NCI-H2196 (cell line): ENCODE measurements at regions not wholly inside any gene's neighbourhood (a gene's known extent, or its start where the extent isn't known, plus 50 kb on each side); places are given as distances from the start of the nearest gene placed in this dataset.
"Not testable (repeated sequence)": the region's sequence is repeated elsewhere in the genome, so short reads cannot be mapped to it uniquely, and the experiment has no call there.

Experiments used
- DNase-seq: peaks from one replicate; lab custom pipeline; 2025; ENCODE audit not compliant: unreplicated experiment; lab: John Stamatoyannopoulos, UW

DNA sequence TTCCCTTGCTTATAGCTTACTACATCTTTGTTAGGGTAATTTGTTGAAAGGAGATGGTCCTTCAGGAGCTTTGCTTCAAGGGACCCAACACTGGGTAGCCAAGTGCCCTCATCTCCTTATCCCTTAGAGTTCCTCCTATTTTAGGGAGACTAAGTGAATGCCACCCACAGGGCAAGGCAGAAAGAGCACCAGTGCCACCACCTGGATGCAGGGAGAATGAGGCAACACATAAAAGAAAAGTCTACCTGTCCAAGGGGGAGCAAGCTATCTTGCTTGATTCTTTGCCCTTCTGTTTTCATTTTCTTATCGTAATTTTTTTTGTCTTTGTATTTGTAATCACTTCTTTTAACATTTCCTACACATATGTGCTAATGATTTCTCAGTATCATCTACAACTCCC lies 205.5 kb downstream of the NPR3 start:
- no peak for DNase-seq

DNA sequence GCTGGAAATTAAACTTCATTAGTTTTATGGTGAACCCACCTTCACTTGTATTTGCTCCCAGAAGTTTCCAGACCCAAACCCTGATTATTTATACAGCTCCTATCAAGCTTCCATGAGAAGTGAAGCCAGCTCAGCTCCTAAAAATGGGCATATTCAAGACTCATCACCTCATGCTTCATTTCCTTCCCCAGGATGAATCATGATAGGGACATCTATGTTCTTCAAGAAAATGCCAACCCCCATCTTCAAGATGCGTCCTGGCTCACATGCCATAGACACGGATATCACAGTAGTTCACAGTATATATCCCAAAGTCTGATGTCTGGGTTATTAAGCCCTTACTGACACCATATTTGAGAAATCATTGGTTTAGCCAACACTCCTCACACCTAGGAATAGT lies 217.6 kb downstream of the NPR3 start:
- no peak for DNase-seq

DNA sequence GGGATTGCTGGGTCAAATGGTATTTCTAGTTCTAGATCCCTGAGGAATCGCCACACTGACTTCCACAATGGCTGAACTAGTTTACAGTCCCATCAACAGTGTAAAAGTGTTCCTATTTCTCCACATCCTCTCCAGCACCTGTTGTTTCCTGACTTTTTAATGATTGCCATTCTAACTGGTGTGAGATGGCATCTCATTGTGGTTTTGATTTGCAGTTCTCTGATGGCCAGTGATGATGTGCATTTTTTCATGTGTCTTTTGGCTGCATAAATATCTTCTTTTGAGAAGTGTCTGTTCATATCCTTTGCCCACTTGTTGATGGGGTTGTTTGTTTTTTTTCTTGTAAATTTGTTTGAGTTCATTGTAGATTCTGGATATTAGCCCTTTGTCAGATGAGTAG lies 220.3 kb downstream of the NPR3 start:
- DNase-seq, result not testable (repeated sequence)

DNA sequence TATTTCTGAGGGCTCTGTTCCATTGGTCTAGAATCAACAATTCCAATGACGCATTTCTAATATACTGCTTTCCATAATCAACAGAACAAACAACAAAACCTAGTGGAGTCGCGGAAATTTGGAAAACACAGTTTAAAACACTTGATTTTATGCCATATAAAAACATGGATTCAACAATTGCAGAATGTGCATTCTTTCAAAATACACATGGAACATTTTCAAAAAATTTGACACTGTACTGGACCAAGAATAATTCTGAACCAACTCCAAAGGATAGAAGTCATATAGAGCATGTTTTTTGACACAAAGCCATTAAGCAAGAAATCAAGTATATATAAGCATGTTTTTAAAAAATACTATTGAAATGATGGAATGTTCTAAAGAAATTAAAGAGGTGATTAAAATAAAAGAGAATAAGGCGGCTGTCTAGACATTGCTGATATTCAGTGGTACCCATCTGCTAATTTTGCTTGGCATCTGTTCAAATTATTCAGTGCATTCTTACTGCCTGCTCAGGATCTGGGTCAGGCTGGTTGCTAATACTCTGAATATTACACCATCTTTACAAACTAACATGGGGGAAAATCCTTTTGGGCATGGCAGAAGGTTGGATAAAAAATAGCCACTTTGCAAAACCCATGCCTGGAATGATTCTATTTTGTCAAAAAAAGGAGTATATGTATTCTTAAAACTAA lies 221.3 kb downstream of the NPR3 start:
- DNase-seq, result no peak

DNA sequence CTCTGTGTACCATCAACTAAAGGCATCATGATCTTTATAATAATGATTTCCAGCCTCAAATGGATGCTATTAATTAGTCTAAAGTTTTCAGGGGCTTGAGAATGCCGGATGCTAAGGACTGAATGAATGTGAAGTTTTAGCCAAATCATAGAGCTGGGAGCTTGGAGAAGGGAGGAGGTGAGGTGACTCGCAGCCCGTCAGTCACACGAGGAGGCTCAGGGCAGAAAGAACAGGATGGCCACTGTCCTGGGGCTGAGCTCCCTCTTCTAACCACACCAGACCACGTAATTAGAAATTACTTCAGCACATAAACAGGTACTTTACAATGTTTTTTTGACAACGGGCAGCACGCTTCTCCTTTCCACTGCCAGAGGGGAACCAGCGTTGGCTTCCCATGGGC lies 222.6 kb downstream of the NPR3 start:
- no peak for DNase-seq

DNA sequence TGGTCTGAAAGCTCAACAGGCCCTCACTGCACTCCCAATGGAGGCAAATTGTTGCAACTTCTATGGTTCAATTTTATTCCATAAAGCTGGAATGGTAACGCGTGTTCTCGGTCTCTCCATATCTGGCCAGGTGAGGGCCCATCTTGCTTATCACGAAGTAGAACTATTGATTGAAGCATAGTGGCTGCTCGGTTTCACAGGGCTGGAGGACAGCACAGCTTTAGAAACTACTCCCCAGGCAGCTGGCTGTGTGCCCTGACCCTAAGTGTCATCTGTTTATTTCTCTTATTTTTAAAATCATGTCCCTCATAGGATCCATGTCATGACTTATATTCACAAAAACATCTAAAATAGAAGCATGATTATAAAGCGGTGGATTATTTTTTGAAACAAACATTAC lies 223.4 kb downstream of the NPR3 start:
- DNase-seq, result no peak

DNA sequence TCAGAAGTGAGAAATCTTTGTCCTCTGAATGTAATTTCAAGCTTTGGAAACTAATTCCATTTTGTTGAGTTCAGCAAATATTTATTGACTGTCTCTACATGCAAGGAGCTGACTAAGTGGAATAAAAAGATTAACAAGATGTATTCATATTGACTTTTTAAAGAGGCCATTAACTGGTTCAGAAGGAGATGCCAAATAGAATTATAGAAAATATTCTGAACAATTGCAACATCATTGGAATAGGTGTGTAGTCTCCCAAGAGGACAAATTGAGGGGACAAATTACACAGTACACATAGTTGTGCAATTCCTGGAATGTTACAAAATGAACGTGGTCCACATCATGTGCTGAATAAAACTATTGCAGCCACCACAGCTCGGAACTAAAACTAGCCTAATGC lies 224.2 kb downstream of the NPR3 start:
- no peak for DNase-seq

DNA sequence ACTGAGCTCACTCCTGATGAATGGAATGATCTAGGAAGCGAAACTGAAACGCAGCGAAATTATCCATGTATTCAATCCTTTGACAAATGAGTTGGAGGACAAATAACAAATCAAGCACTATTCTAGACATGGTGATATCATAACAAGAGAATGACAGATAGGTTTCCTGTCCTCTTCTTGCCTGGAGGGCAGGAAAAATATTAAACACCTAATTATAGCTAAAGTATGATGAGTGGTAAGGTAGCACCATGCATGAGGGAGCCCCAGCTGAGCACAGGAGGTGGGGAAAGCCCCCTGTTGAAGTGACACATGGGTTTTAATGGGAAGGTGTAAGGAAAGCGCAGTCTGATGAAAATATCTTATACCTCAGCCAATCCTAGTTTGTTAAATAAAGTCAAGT lies 225.2 kb downstream of the NPR3 start:
- no peak for DNase-seq

DNA sequence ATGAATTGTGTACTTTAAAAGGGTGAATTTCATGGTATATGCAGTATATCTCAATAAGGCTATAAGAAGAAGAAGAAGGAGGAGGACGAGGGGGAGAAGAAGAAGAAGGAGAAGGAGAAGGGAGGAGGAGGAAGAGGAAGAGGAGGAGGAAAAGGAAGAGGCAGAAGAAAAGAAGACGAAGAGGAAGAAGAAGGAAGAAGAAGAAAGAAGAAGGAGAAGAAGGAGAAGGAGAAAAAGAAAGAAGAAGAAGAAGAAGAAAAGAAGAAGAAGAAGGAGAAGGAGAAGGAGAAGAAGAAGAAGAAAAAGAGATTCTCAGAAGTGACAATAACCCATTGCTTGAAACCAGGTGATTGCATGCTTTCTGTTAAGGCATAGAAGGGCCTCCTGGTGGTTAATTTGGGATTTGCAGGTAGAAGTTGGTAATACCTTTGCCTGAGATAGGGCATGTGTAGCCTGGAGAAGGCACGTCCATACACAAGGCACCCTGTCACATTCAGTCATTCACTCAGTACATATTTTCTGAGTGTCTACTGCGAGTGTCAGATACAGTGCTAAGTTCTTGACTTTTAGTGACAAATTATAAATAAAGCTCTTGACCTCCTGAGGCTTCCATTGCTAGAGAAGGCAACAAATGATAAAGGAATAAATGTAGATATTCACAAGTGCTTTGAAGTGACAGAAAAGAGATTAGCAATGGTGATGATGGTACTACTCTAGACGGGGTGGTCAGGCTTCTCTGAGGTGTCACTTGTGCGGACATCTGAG lies 231.3 kb downstream of the NPR3 start:
- DNase-seq, result no peak

DNA sequence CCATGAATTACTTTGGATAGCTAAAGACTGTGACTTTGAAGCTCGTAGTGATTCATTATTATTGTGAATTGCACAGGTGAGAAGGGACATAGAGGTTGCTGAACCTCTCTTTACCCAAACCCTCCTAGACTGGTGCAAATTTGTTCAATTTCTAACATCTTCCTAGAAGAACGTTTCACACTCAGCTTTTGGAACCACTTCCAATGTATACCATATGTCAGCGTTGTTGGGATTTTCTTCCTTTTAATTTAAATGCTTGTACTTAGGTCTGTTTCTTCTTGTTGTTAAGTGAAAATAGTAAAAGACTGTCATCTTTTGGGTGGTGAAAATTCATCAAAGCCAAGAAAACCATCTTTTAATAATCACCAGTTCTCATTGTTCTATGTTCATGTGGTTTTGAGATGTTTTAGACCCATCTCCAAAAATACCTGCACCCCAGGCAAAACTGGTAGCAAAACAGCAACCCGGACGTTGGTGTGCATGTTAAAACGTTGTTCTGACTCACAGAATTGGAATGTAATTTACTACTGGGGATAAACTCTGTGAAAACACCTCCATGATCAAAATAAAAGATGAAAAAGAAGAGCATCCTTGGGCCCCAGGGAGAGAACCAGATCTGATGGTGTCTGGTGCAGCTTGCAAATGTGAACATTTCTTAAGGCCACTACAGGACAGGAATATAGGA lies 238.3 kb downstream of the NPR3 start:
- DNase-seq, result no peak

DNA sequence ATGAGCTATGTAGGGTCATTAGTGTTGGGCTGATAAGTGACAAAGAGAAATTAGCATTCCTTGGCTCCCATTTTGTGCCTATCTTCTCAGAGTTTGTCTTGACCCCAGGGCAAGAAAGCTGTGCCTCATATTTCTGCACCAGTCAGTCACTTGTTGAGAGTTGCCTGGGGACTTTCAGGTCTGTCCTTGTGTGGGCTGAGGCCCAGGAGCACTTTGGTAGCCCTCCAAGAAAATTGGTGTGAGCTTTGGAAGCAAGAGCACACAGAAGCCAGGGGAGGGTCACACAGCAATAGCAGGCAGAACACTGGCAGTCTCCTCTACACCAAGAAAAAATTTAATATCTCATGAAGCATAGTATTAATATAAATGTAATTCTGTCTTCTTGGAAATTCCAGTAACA lies 239.9 kb downstream of the NPR3 start:
- DNase-seq, result no peak

DNA sequence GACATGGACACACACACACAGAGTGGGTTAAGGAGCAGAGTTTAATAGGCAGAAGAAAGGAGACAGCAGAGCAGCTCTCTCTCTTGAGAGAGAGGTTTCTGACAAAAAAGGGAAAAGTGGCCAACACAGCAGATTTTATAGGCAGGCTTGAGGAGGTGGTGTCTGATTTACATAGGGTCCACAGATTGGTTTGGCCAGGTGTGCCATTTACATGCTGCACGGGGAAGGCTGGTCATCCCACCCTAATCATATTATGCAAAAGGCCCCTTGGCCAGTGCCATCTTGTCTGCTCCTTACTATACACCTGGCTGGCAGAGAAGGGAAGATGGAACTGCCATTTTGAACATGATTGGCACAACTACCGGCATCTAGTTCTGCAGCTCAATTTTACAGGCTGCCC lies 240.8 kb downstream of the NPR3 start:
- DNase-seq, result no peak

DNA sequence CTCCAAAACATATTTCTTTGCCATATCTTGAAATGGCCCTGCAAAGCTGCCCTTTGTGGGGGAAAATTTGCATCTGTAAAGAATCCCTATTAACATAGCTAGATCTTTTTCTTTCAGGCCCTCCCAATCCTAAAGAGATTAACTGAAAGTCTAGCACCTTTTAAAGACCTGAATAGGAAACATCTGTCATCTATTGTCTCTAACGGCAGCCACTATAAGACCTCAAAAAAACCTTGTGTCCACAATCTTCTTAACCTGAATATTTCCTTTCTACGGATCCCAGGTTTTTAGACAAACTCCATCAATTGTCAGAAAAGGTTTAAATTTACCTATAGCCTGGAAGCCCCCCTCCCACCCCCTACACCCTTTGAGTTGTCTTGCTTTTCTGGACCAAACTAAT lies 241.3 kb downstream of the NPR3 start:
- DNase-seq, result not testable (repeated sequence)

DNA sequence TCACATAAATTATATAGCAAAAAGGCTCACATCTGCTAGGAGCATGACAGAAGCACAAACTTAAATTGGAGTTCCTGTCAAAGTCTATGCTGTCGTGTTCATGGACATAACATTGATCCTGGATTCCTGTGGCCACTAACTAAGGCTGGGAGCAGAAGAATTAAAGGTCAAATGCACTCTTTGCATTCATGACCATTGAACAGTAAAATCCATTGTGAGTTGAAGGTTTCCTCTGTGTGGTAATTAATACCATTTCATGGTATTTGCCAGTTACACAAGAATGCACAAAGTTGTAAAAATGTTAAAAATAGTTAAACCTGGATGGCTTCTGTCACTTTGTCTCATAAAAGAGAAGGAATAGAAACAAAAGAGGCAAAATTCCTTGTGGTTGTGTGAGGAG lies 242.6 kb downstream of the NPR3 start:
- DNase-seq, result no peak

DNA sequence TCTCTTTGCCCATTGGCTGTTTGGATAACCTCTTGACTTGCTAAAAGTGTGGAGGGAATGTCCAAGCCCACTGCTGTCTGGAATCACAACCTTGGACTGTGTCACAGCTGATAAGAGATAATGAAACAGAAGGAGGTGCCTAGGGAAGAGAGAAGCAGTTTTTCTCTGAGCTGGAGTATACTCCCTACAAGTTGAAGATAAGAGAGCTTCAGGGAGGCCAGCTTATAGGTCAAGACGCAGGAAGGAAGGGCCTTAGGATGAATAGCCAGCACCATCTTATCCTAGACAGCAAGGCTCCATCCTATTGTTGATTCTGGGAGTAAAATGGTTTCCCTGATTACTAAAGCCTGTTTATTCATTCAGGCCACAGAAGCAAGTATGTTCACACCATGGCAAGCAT lies 244.7 kb downstream of the NPR3 start:
- no peak for DNase-seq

DNA sequence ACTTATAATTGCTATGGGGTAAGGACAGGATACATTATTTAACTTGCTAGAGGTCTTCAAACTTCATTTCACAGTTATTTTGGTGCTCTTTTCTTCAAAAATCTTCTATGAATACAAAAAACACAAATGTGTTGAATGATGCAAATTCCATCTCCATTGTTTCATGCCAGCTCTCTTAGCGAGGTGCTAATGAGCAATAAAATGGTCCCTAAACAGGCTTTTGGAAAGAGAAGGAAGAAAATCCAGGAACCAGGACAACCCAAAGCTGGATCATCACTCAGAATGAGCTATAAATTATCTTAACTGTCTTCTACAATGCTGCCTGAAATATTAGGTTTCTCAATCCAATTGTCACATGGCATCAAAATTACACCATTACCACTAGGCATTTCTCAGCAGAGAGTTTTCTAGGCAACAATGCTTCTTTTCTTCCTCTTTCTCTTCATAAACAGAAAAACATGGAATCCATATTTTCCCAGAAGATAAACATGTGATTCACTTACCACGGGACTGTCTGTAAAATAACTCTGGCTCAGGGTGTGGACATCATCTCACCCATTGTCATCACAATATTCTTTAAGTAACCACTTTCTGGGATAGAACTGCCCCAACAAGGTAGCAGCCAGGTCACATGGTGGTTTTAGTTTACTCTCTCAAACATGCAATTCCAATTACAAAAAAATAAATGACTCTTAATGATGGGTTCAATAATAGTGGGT lies 249.4 kb downstream of the NPR3 start:
- DNase-seq, result no peak

DNA sequence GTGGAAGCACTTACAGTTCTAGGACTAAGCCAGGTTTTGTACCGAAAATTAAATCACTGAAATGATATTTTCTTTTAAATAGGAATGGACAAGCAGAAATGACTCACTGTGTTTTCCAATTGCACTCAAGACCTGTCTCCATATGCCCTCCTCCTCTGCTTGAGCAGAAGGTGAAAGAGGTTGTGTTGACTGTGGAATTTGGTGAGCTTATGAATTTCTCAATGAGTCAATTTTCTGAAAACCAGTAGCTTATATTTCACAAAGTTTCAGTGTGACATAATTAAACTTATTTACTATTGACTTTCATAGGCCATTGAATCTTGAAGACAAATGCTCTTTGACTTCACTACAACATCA lies 249.9 kb downstream of the NPR3 start:
- no peak for DNase-seq

DNA sequence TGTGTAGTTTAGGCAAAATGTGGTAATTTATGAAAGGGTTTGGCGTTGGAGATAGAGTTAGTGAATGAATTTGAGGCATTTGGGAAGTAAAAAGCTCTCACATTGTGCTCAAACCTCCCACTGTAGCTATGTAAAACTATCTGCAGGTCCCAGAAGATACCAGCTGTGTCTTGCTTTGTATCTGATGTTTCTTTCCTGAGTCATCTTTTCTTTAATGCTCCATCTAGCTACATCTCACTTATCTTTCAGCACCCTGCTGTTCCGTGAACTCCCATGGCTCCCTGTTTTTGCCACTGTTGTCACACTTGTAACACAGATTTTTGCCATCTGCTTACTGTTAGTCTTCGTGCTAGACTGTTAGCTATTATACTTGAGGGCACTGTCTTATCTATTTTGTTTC lies 253.1 kb downstream of the NPR3 start:
- DNase-seq, result no peak

DNA sequence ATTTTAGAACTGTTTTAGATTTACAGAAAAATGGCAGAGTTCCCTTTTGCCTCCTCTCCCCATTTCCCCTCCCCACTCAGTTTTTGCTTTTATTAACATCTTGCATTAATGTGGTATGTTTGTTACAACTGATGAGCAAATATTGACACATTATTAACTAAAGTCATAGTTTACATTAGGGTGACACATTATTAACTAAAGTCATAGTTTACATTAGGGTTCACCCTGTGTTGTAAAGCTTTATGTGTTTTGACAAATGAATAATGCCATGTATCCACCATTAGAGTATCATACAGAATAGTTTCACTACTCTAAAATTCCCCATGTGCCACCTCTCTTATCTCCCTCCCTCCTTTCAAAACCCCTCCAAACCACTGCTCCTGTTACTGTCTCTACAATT lies 262.5 kb downstream of the NPR3 start:
- no peak for DNase-seq

DNA sequence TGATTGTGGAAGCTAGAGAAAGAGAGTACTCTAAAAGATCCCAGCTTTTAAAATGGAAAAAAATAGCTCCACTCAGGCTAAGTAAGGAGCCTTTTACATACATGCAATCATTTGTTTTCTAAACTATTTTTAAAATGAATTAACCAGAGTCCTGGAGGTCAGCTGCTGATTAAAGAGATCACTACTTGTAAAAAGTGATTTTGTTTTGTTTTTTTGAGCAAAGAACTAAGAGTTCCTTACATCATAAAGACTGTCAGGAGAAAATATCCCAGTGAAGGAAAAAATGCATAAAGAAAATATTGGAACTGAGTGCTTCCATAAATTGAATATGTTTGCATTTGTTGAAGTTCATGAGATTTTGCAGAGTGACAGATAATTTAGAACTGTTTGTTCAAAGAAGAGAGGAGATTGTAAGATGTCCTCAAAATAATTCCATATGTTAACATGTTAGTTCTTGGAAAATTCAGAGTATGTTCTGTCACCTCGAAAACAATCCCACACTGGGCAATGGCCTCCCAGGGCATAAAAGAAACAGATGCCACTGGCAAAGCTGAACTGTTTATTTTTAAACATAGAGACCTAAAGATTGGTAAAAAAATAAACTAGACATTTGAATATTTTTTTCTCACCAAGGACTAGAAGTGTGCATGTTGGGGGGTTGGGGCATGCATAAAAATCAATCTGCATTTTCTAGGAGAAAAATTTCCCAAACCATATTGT lies 264.7 kb downstream of the NPR3 start:
- DNase-seq, result no peak

DNA sequence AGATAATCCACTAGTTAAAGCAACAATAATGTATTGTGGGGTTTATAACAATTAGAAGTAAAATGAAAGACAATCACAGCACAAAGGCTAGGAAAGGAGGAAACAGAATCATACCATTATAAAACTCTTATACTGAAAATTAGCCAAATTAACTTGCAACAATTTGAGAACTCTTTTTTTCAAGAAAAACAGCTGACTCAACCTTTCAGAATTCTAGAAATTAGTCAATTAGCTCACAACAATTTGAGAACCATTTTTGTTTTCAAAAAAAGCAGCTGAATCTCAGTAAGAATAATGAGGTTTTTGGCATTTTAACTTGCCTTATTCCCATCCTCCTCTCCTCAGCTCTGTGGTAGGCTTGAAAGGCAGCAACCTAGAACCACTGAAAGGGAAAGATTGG lies 269.9 kb downstream of the NPR3 start:
- no peak for DNase-seq
